ENCODE measurements at regions not wholly inside any gene's neighbourhood (a gene's known extent, or its start where the extent isn't known, plus 50 kb on each side); places are given as distances from the start of the nearest gene placed in this dataset.

- no peaks in the 10 kb centered on the region for H3K4me1 ChIP-seq (ENCODE audit: control insufficient read depth, insufficient read depth, low read depth, low read length)
- H4K91ac ChIP-seq (ENCODE audit: low read length), result no peak overlapping the region
- H4K8ac ChIP-seq (ENCODE audit: low read length), result no peak overlapping the region
- H2AK5ac ChIP-seq (ENCODE audit: low read length, severe bottlenecking), result no peak overlapping the region
- 56% methylated on average over 7 of the region's 7 CpGs for WGBS
- H2BK5ac ChIP-seq (ENCODE audit: low read depth, low read length, poor library complexity, severe bottlenecking), result no peak overlapping the region
- no peak overlapping the region for H3K4me2 ChIP-seq (ENCODE audit: low read length, poor library complexity, severe bottlenecking)
- no peaks in the 10 kb centered on the region for H3K79me1 ChIP-seq (replicated peaks; ENCODE audit: low read length, poor library complexity, severe bottlenecking)
- no peak overlapping the region for H2BK12ac ChIP-seq (ENCODE audit: low read length in 2 of 2)
- H3K9ac ChIP-seq (ENCODE audit: low read length), result no peak overlapping the region
- H3K4me3 ChIP-seq (ENCODE audit: insufficient read depth in 1 of 2, low read depth in 1 of 2, low read length in 2 of 2), result no peak overlapping the region
- H3K4ac ChIP-seq (ENCODE audit: low read depth in 1 of 2, low read length in 2 of 2), result no peak overlapping the region
- H2AFZ ChIP-seq (ENCODE audit: low read depth, low read length), result no peak overlapping the region
- H3K36me3 ChIP-seq (ENCODE audit: control insufficient read depth in 1 of 2, insufficient read depth in 2 of 2, low read depth in 1 of 2, low read length in 2 of 2), result no peaks in the 10 kb centered on the region
- no peak overlapping the region for H3K23ac ChIP-seq (ENCODE audit: low read length in 2 of 2)
- H3K14ac ChIP-seq (ENCODE audit: low read length in 2 of 2), result no peak overlapping the region
- H3K27ac ChIP-seq (ENCODE audit: low read length, poor library complexity, severe bottlenecking), result no peak overlapping the region
- DNase-seq, result no peak
- no peaks in the 10 kb centered on the region for H3K27me3 ChIP-seq (ENCODE audit: control insufficient read depth in 1 of 2, insufficient read depth in 1 of 2, low read length in 2 of 2)
- H2BK120ac ChIP-seq (ENCODE audit: low read depth, low read length), result no peak overlapping the region
- no peak overlapping the region for H3K18ac ChIP-seq (ENCODE audit: low read depth in 1 of 2, low read length in 2 of 2)
- no peaks in the 10 kb centered on the region for H3K9me3 ChIP-seq (ENCODE audit: control insufficient read depth, low read length)
- no peak overlapping the region for H2BK15ac ChIP-seq (ENCODE audit: low read depth, poor library complexity, severe bottlenecking)
These were observed 512.6 kb upstream of the ZFHX3 start for GRCh38 chr16:73560497-73560896.

GRCh38 chr16:73558219-73558618 is 510.3 kb upstream of the ZFHX3 start:
- Histone ChIP-seq H3K4me2 (ENCODE audit: low read length, poor library complexity, severe bottlenecking) (no peak overlapping the region), H3K14ac (ENCODE audit: low read length in 2 of 2) (no peak overlapping the region), H4K91ac (ENCODE audit: low read length) (no peak overlapping the region), H3K9ac (ENCODE audit: low read length) (no peak overlapping the region), H2AFZ (ENCODE audit: low read depth, low read length) (no peak overlapping the region), H2BK5ac (ENCODE audit: low read depth, low read length, poor library complexity, severe bottlenecking) (no peak overlapping the region), H2BK12ac (ENCODE audit: low read length in 2 of 2) (no peak overlapping the region), H3K36me3 (ENCODE audit: control insufficient read depth in 1 of 2, insufficient read depth in 2 of 2, low read depth in 1 of 2, low read length in 2 of 2) (no peaks in the 10 kb centered on the region), H3K27ac (ENCODE audit: low read length, poor library complexity, severe bottlenecking) (no peak overlapping the region), H2BK15ac (ENCODE audit: low read depth, poor library complexity, severe bottlenecking) (no peak overlapping the region), H4K8ac (ENCODE audit: low read length) (no peak overlapping the region), H2BK120ac (ENCODE audit: low read depth, low read length) (no peak overlapping the region), H3K79me1 (replicated peaks; ENCODE audit: low read length, poor library complexity, severe bottlenecking) (no peaks in the 10 kb centered on the region), H3K4ac (ENCODE audit: low read depth in 1 of 2, low read length in 2 of 2) (no peak overlapping the region), H3K27me3 (ENCODE audit: control insufficient read depth in 1 of 2, insufficient read depth in 1 of 2, low read length in 2 of 2) (no peaks in the 10 kb centered on the region), H2AK5ac (ENCODE audit: low read length, severe bottlenecking) (no peak overlapping the region), H3K23ac (ENCODE audit: low read length in 2 of 2) (no peak overlapping the region), H3K4me3 (ENCODE audit: insufficient read depth in 1 of 2, low read depth in 1 of 2, low read length in 2 of 2) (no peak overlapping the region), H3K18ac (ENCODE audit: low read depth in 1 of 2, low read length in 2 of 2) (no peak overlapping the region), H3K9me3 (ENCODE audit: control insufficient read depth, low read length) (no peaks in the 10 kb centered on the region), H3K4me1 (ENCODE audit: control insufficient read depth, insufficient read depth, low read depth, low read length) (no peaks in the 10 kb centered on the region)
- DNase-seq, result no peak
- 85% methylated on average over 7 of the region's 7 CpGs for WGBS

GRCh38 chr16:73553941-73554660 is 506.2 kb upstream of the ZFHX3 start:
- no peak overlapping the region for H2BK12ac ChIP-seq (ENCODE audit: low read length in 2 of 2)
- no peak overlapping the region for H3K27ac ChIP-seq (ENCODE audit: low read length, poor library complexity, severe bottlenecking)
- H2AFZ ChIP-seq (ENCODE audit: low read depth, low read length), result no peak overlapping the region
- H2BK15ac ChIP-seq (ENCODE audit: low read depth, poor library complexity, severe bottlenecking), result no peak overlapping the region
- H3K9me3 ChIP-seq (ENCODE audit: control insufficient read depth, low read length), result no peaks in the 10 kb centered on the region
- H3K23ac ChIP-seq (ENCODE audit: low read length in 2 of 2), result no peak overlapping the region
- WGBS, result 84% methylated on average over 6 of the region's 10 CpGs
- H3K36me3 ChIP-seq (ENCODE audit: control insufficient read depth in 1 of 2, insufficient read depth in 2 of 2, low read depth in 1 of 2, low read length in 2 of 2), result no peaks in the 10 kb centered on the region
- no peak overlapping the region for H3K4me2 ChIP-seq (ENCODE audit: low read length, poor library complexity, severe bottlenecking)
- H3K79me1 ChIP-seq (replicated peaks; ENCODE audit: low read length, poor library complexity, severe bottlenecking), result no peaks in the 10 kb centered on the region
- no peak for DNase-seq
- H3K18ac ChIP-seq (ENCODE audit: low read depth in 1 of 2, low read length in 2 of 2), result no peak overlapping the region
- no peak overlapping the region for H2BK120ac ChIP-seq (ENCODE audit: low read depth, low read length)
- H3K4me3 ChIP-seq (ENCODE audit: insufficient read depth in 1 of 2, low read depth in 1 of 2, low read length in 2 of 2), result no peak overlapping the region
- no peaks in the 10 kb centered on the region for H3K27me3 ChIP-seq (ENCODE audit: control insufficient read depth in 1 of 2, insufficient read depth in 1 of 2, low read length in 2 of 2)
- no peak overlapping the region for H4K91ac ChIP-seq (ENCODE audit: low read length)
- H2AK5ac ChIP-seq (ENCODE audit: low read length, severe bottlenecking), result no peak overlapping the region
- H3K4ac ChIP-seq (ENCODE audit: low read depth in 1 of 2, low read length in 2 of 2), result no peak overlapping the region
- no peak overlapping the region for H4K8ac ChIP-seq (ENCODE audit: low read length)
- no peak overlapping the region for H3K14ac ChIP-seq (ENCODE audit: low read length in 2 of 2)
- no peaks in the 10 kb centered on the region for H3K4me1 ChIP-seq (ENCODE audit: control insufficient read depth, insufficient read depth, low read depth, low read length)
- H2BK5ac ChIP-seq (ENCODE audit: low read depth, low read length, poor library complexity, severe bottlenecking), result no peak overlapping the region
- H3K9ac ChIP-seq (ENCODE audit: low read length), result no peak overlapping the region

- H3K27me3 ChIP-seq (ENCODE audit: control insufficient read depth in 1 of 2, insufficient read depth in 1 of 2, low read length in 2 of 2), result peaks cover 0 to 21% of the 10 kb centered on the region in 2 experiments
- H3K4ac ChIP-seq (ENCODE audit: low read depth in 1 of 2, low read length in 2 of 2), result no peak overlapping the region
- H3K4me1 ChIP-seq (ENCODE audit: control insufficient read depth, insufficient read depth, low read depth, low read length), result no peaks in the 10 kb centered on the region
- no peak overlapping the region for H4K8ac ChIP-seq (ENCODE audit: low read length)
- H3K4me3 ChIP-seq (ENCODE audit: insufficient read depth in 1 of 2, low read depth in 1 of 2, low read length in 2 of 2), result no peak overlapping the region
- no peak overlapping the region for H2AK5ac ChIP-seq (ENCODE audit: low read length, severe bottlenecking)
- no peak overlapping the region for H3K23ac ChIP-seq (ENCODE audit: low read length in 2 of 2)
- H4K91ac ChIP-seq (ENCODE audit: low read length), result no peak overlapping the region
- no peaks in the 10 kb centered on the region for H3K36me3 ChIP-seq (ENCODE audit: control insufficient read depth in 1 of 2, insufficient read depth in 2 of 2, low read depth in 1 of 2, low read length in 2 of 2)
- H3K79me1 ChIP-seq (replicated peaks; ENCODE audit: low read length, poor library complexity, severe bottlenecking), result no peaks in the 10 kb centered on the region
- no peak overlapping the region for H3K9ac ChIP-seq (ENCODE audit: low read length)
- H3K9me3 ChIP-seq (ENCODE audit: control insufficient read depth, low read length), result no peaks in the 10 kb centered on the region
- no peak overlapping the region for H2BK120ac ChIP-seq (ENCODE audit: low read depth, low read length)
- H2BK12ac ChIP-seq (ENCODE audit: low read length in 2 of 2), result no peak overlapping the region
- H2BK15ac ChIP-seq (ENCODE audit: low read depth, poor library complexity, severe bottlenecking), result no peak overlapping the region
- H3K4me2 ChIP-seq (ENCODE audit: low read length, poor library complexity, severe bottlenecking), result no peak overlapping the region
- no peak overlapping the region for H3K14ac ChIP-seq (ENCODE audit: low read length in 2 of 2)
- H2BK5ac ChIP-seq (ENCODE audit: low read depth, low read length, poor library complexity, severe bottlenecking), result no peak overlapping the region
- H2AFZ ChIP-seq (ENCODE audit: low read depth, low read length), result no peak overlapping the region
- 65% methylated on average over 19 of the region's 19 CpGs for WGBS
- DNase-seq, result no peak
- no peak overlapping the region for H3K18ac ChIP-seq (ENCODE audit: low read depth in 1 of 2, low read length in 2 of 2)
- no peak overlapping the region for H3K27ac ChIP-seq (ENCODE audit: low read length, poor library complexity, severe bottlenecking)
These were observed 502.2 kb upstream of the ZFHX3 start for GRCh38 chr16:73549984-73550631.

Measured in mesenchymal stem cell (in vitro differentiated cells and primary cell).